Occipital lobe (tissue), 1 donor: ENCODE measurements at regions not wholly inside any gene's neighbourhood (a gene's known extent, or its start where the extent isn't known, plus 50 kb on each side); places are given as distances from the start of the nearest gene placed in this dataset.

Experiments
- DNase-seq: peaks from one replicate; lab custom pipeline; 2025; lab: John Stamatoyannopoulos, UW

GRCh38 chr2:120936476-120937334, 201.0 kb downstream of the GLI2 start:
- no peak for DNase-seq

- DNase-seq = no peak
Observed at GRCh38 chr2:120937686-120938044, 202.0 kb downstream of the GLI2 start.

- DNase-seq = no peak
Observed at GRCh38 chr2:120938045-120938771, 202.5 kb downstream of the GLI2 start.

- no peak for DNase-seq
Observed at GRCh38 chr2:120939595-120940318, 204.1 kb downstream of the GLI2 start.

GRCh38 chr2:120940319-120940696, 204.6 kb downstream of the GLI2 start:
- no peak for DNase-seq

GRCh38 chr2:120940726-120941256, 205.1 kb downstream of the GLI2 start:
- no peak for DNase-seq

GRCh38 chr2:120941571-120942120, 206.0 kb downstream of the GLI2 start:
- DNase-seq = no peak

GRCh38 chr2:120942658-120943057, 207.0 kb downstream of the GLI2 start:
- DNase-seq = no peak

- no peak for DNase-seq
Observed at GRCh38 chr2:120943403-120944034, 207.9 kb downstream of the GLI2 start.

- no peak for DNase-seq
Observed at GRCh38 chr2:120944575-120944974, 208.9 kb downstream of the GLI2 start.

- no peak for DNase-seq
Observed at GRCh38 chr2:120945091-120945490, 209.4 kb downstream of the GLI2 start.

- no peak for DNase-seq
Observed at GRCh38 chr2:120945832-120946499, 210.3 kb downstream of the GLI2 start.

- DNase-seq = no peak
Observed at GRCh38 chr2:120947327-120947726, 211.7 kb downstream of the GLI2 start.

GRCh38 chr2:120947982-120948661, 212.5 kb downstream of the GLI2 start:
- no peak for DNase-seq

- DNase-seq = no peak
Observed at GRCh38 chr2:120948662-120949011, 213.0 kb downstream of the GLI2 start.

GRCh38 chr2:120949027-120949956, 213.6 kb downstream of the GLI2 start:
- DNase-seq = no peak

- DNase-seq = no peak
Observed at GRCh38 chr2:120949957-120950590, 214.4 kb downstream of the GLI2 start.

GRCh38 chr2:120951693-120952092, 216.0 kb downstream of the GLI2 start:
- DNase-seq = no peak

GRCh38 chr2:120952318-120952717, 216.7 kb downstream of the GLI2 start:
- DNase-seq = no peak
